Suprapubic skin (tissue), 4 donors: ENCODE measurements at regions not wholly inside any gene's neighbourhood (a gene's known extent, or its start where the extent isn't known, plus 50 kb on each side); places are given as distances from the start of the nearest gene placed in this dataset.

Source experiments
- DNase-seq, 2 donors: peaks; one replicate each; pipeline ENCODE4 v3.0.0-alpha.2; 2019; ENCODE audit warnings: low spot score in 2 of 2
- H3K27ac ChIP-seq: fragments of 200-600 bp; sonication (generic); one replicate; pipeline ENCODE4 v1.5.1; 2019
- H3K27me3 ChIP-seq: fragments of 200-600 bp; sonication (generic); one replicate; pipeline ENCODE4 v1.5.1; 2019
- H3K36me3 ChIP-seq: fragments of 200-600 bp; sonication (generic); one replicate; pipeline ENCODE4 v1.5.1; 2019
- H3K4me1 ChIP-seq: fragments of 200-600 bp; sonication (generic); one replicate; pipeline ENCODE4 v1.5.1; 2019
- H3K4me3 ChIP-seq: fragments of 200-600 bp; sonication (generic); one replicate; pipeline ENCODE4 v1.5.1; 2019; ENCODE audit warnings: mild to moderate bottlenecking
- H3K9me3 ChIP-seq: fragments of 200-600 bp; sonication (generic); one replicate; pipeline ENCODE4 v1.5.1; 2019
- CTCF ChIP-seq, 2 donors: fragments of 200-600 bp in 1 of 2; fragments of 450-650 bp in 1 of 2; sonication (generic) in 1 of 2; IDR thresholded peaks; one replicate each; pipeline ENCODE4 v1.5.1; 2016 to 2019; ENCODE audit warnings: antibody characterized with exemption in 2 of 2, mild to moderate bottlenecking in 1 of 2, moderate library complexity in 1 of 2
- EP300 ChIP-seq: sonication (generic); formaldehyde crosslinking; IDR thresholded peaks from one replicate; pipeline ENCODE4 v1.6.1; 2017; ENCODE audit warnings: antibody characterized with exemption
- POLR2A ChIP-seq, 2 donors: fragments of 450-650 bp; IDR thresholded peaks; one replicate each; pipeline ENCODE4 v1.6.1; 2017; ENCODE audit warnings: antibody characterized with exemption in 2 of 2, mild to moderate bottlenecking in 2 of 2, moderate library complexity in 2 of 2
- POLR2AphosphoS5 ChIP-seq, 3 donors: sonication (generic); formaldehyde crosslinking; IDR thresholded peaks; one replicate each; pipeline ENCODE4 v1.6.1; 2017; ENCODE audit warnings: antibody characterized with exemption in 3 of 3
- WGBS: methylation state at CpG from one replicate; pipeline ENCODE4 v1.1.5; 2018; 5-methylcytosine and 5-hydroxymethylcytosine counted together

- DNase-seq, result no peak
- no peaks in the 10 kb centered on the region for H3K36me3 ChIP-seq
- H3K4me3 ChIP-seq, result no peak overlapping the region
- WGBS, result 90% methylated on average over 9 of the region's 10 CpGs
- no peak for TF ChIP-seq CTCF (IDR thresholded peaks at IDR 0.05)
- TF ChIP-seq POLR2A (IDR thresholded peaks at IDR 0.05), result no peak
- no peak overlapping the region for H3K27ac ChIP-seq
- no peaks in the 10 kb centered on the region for H3K9me3 ChIP-seq
- no peaks in the 10 kb centered on the region for H3K4me1 ChIP-seq
- peaks cover 6% of the 10 kb centered on the region for H3K27me3 ChIP-seq
Measured at GRCh38 chr10:128915630-128916029, 551.4 kb upstream of the MGMT start.

GRCh38 chr10:128916383-128916782, 550.7 kb upstream of the MGMT start:
- no peak for TF ChIP-seq CTCF (IDR thresholded peaks at IDR 0.05)
- no peak for TF ChIP-seq POLR2AphosphoS5 (IDR thresholded peaks at IDR 0.05)
- no peak for TF ChIP-seq EP300
- TF ChIP-seq POLR2A (IDR thresholded peaks at IDR 0.05), result no peak
- Histone ChIP-seq H3K4me3 (no peak overlapping the region), H3K36me3 (no peaks in the 10 kb centered on the region), H3K27me3 (peaks cover 6% of the 10 kb centered on the region), H3K9me3 (no peaks in the 10 kb centered on the region), H3K27ac (no peak overlapping the region), H3K4me1 (no peaks in the 10 kb centered on the region)
- WGBS, result 78% methylated on average over 4 of the region's 4 CpGs
- DNase-seq, result no peak

- Histone ChIP-seq H3K4me3 (no peak overlapping the region), H3K4me1 (peaks cover 7% of the 10 kb centered on the region), H3K9me3 (no peaks in the 10 kb centered on the region), H3K27me3 (peaks cover 6% of the 10 kb centered on the region), H3K27ac (no peak overlapping the region), H3K36me3 (no peaks in the 10 kb centered on the region)
- no peak for TF ChIP-seq POLR2A (IDR thresholded peaks at IDR 0.05)
- no peak for TF ChIP-seq POLR2AphosphoS5 (IDR thresholded peaks at IDR 0.05)
- TF ChIP-seq CTCF (IDR thresholded peaks at IDR 0.05), result no peak
- no peak for TF ChIP-seq EP300
- no peak for DNase-seq
- WGBS, result 87% methylated on average over 6 of the region's 8 CpGs
Measured at GRCh38 chr10:128921389-128922022, 545.5 kb upstream of the MGMT start.

- peaks cover 9% of the 10 kb centered on the region for H3K4me1 ChIP-seq
- H3K36me3 ChIP-seq, result no peaks in the 10 kb centered on the region
- TF ChIP-seq POLR2AphosphoS5 (IDR thresholded peaks at IDR 0.05), result peak in 1 of 3 donors; percentile 12
- TF ChIP-seq CTCF (IDR thresholded peaks at IDR 0.05), result no peak
- no peak for TF ChIP-seq EP300
- TF ChIP-seq POLR2A (IDR thresholded peaks at IDR 0.05), result no peak
- no peaks in the 10 kb centered on the region for H3K9me3 ChIP-seq
- H3K27me3 ChIP-seq, result peaks cover 5% of the 10 kb centered on the region
- no peak overlapping the region for H3K4me3 ChIP-seq
- no peak overlapping the region for H3K27ac ChIP-seq
- 64% methylated on average over 2 of the region's 2 CpGs for WGBS
- peak in 1 of 2 donors; percentile 78 for DNase-seq
Measured at GRCh38 chr10:128922172-128922571, 544.9 kb upstream of the MGMT start.

GRCh38 chr10:128922619-128923196, 544.3 kb upstream of the MGMT start:
- Histone ChIP-seq H3K4me3 (no peak overlapping the region), H3K4me1 (peaks cover 13% of the 10 kb centered on the region), H3K27me3 (no peaks in the 10 kb centered on the region), H3K36me3 (no peaks in the 10 kb centered on the region), H3K27ac (no peak overlapping the region), H3K9me3 (no peaks in the 10 kb centered on the region)
- no peak for DNase-seq
- no peak for TF ChIP-seq POLR2A (IDR thresholded peaks at IDR 0.05)
- TF ChIP-seq POLR2AphosphoS5 (IDR thresholded peaks at IDR 0.05), result no peak
- TF ChIP-seq EP300, result no peak
- no peak for TF ChIP-seq CTCF (IDR thresholded peaks at IDR 0.05)
- WGBS, result 51% methylated on average over 11 of the region's 11 CpGs
